ENCODE measurements at regions not wholly inside any gene's neighbourhood (a gene's known extent, or its start where the extent isn't known, plus 50 kb on each side); places are given as distances from the start of the nearest gene placed in this dataset.

DNA sequence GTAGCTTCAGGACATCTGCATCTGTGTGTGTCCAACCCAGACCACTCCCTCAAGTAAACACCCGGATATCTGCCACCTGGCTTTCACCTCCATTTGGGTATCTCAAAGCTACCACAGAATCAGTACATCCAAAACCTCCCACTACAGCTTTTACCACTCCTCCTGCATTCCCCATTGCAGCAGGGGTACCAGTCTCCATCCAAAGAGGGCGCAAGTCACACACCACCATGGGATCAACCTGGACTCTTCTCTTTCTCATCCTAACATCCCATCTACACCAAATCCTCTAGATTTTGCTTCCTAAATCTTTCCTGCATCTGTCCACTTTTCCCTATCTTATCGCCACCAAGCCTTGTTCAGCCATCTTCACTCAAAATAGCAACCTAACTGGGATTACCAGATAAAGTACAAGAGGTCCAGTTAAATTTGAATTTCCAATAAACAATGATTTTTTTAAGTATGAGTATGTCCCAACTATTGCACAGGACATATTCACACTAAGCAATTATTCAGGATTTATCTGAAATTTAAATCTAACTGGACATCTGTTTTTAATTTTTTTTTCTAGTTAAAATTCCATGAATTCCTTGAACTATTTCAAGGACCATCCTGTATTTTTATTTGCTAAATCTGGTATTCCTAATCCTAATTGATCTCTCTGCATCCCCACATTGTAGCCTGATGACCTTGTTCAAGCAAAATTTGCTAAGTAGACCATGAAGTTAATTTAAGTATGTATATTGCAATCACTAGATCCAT is 164.3 kb upstream of the MLN start:
- no peak for TF ChIP-seq CTCF (IDR thresholded peaks at IDR 0.05; ENCODE audit: extremely low read depth, missing control alignments)
- DNase-seq (ENCODE audit: low spot score): no peak

- no peak for DNase-seq (ENCODE audit: low spot score)
- no peak for TF ChIP-seq CTCF (IDR thresholded peaks at IDR 0.05; ENCODE audit: extremely low read depth, missing control alignments)
Measured at GRCh38 chr6:33967265-33967767, 163.5 kb upstream of the MLN start.

GRCh38 chr6:33966536-33966935 is 162.7 kb upstream of the MLN start:
- no peak for TF ChIP-seq CTCF (IDR thresholded peaks at IDR 0.05; ENCODE audit: extremely low read depth, missing control alignments)
- no peak for DNase-seq (ENCODE audit: low spot score)

DNA sequence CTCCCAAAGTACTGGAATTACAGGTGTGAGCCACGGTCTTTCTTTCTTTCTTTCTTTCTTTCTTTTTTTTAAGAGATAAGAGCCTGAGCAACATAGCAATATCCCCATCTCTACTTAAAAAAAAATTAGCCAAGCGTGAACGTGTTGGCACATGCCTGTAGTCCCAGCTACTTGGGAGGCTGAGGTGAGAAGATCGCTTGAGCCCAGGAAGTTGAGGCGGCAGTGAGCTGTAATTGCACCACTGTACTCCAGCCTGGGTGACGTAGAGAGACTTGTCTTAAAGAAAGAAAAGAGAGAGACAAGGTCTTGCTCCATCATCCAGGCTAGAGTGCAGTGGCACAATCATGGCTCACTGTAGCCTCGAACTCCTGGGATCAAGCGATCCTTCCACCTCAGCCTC is 162.0 kb upstream of the MLN start:
- no peak for TF ChIP-seq CTCF (IDR thresholded peaks at IDR 0.05; ENCODE audit: extremely low read depth, missing control alignments)
- DNase-seq (ENCODE audit: low spot score): no peak

DNA sequence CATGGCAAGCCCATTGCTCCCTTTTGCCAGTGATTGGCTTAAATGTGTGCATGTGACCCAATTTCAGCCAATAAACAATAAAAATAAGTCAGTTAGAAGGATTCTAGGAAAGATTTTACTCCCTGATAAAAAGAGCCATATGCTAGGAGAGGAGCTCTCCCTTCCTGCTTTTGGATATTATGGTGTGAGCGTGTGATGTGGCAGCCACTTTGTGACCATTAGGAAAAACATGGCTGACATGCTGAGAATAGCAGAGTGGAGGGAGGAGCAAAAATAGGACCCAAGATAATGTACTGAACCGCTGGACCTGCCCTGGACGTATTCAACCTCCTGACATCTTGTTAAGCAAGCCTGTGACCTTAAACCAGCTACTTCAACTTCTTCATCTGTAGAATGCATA is 160.6 kb upstream of the MLN start:
- no peak for DNase-seq (ENCODE audit: low spot score)
- no peak for TF ChIP-seq CTCF (IDR thresholded peaks at IDR 0.05; ENCODE audit: extremely low read depth, missing control alignments)

GRCh38 chr6:33963136-33963750 is 159.4 kb upstream of the MLN start:
- DNase-seq (ENCODE audit: low spot score): no peak
- TF ChIP-seq CTCF (IDR thresholded peaks at IDR 0.05; ENCODE audit: extremely low read depth, missing control alignments): no peak

DNA sequence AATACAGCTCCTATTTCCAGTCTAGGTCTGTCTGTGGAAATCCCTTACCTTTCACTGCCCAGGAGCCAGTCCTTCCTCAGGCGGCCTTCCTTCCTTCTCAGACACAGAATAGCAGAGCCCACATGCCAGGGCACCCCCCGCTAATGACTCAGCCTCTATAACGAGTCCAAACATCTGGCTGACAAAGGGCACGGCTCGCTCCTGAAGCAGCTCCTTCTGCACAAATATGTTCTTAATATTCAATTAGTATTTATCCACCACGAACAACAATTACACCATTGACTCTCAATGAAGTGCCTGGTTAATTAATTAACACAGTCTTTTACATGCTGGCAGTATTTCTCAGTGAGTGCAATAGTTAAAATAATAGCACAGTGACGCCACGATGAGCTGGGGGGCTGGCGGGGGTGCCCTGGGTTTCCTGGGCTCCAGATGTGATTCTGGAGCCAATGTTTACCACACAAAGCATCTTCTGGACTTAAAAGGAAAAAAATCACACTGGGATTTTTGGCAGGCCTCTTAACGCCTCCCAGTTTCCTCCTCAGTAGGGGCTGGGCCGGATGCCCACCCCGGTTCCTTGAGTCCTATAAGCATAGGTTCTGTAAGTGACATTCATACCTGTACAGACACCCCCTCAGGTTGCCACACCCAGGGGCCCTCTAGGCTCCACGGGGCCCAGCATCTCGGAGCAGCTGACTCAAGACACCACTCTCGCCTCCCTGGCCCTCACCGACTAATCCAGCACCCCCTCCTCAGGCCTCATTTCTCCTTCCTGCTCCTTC is 158.6 kb upstream of the MLN start:
- no peak for TF ChIP-seq CTCF (IDR thresholded peaks at IDR 0.05; ENCODE audit: extremely low read depth, missing control alignments)
- DNase-seq (ENCODE audit: low spot score): no peak
